NB4 (cell line): ENCODE measurements at regions not wholly inside any gene's neighbourhood (a gene's known extent, or its start where the extent isn't known, plus 50 kb on each side); places are given as distances from the start of the nearest gene placed in this dataset.

ENCODE experiments used
- CTCF ChIP-seq: IDR thresholded peaks from one replicate; pipeline ENCODE4 v1.5.1; 2012; ENCODE audit warnings: low read depth, low read length
- MYC ChIP-seq: IDR thresholded peaks from 2 replicates; pipeline ENCODE4 v1.6.1; 2011; ENCODE audit warnings: low read depth, low read length
- POLR2A ChIP-seq: IDR thresholded peaks from 2 replicates; pipeline ENCODE4 v1.6.1; 2011; ENCODE audit warnings: mild to moderate bottlenecking; ENCODE audit not compliant: insufficient read length; ENCODE audit errors: extremely low read depth

- TF ChIP-seq POLR2A (no peak), CTCF (no peak), MYC (no peak)
Observed at GRCh38 chr10:110399965-110400933, 95.5 kb upstream of the SMNDC1 start.
